GM21786 (cell line): ENCODE measurements at regions not wholly inside any gene's neighbourhood (a gene's known extent, or its start where the extent isn't known, plus 50 kb on each side); places are given as distances from the start of the nearest gene placed in this dataset.
A peak's percentile ranks its signal among the peaks of the same experiment; 100 is the strongest.
"Not testable (repeated sequence)": the region's sequence is repeated elsewhere in the genome, so short reads cannot be mapped to it uniquely, and the experiment has no call there.

Source experiments
- ATAC-seq: cut with Tn5 transposase; IDR thresholded peaks from one replicate; pipeline ENCODE4 v1.9.1; 2021; ENCODE audit not compliant: unreplicated experiment

DNA sequence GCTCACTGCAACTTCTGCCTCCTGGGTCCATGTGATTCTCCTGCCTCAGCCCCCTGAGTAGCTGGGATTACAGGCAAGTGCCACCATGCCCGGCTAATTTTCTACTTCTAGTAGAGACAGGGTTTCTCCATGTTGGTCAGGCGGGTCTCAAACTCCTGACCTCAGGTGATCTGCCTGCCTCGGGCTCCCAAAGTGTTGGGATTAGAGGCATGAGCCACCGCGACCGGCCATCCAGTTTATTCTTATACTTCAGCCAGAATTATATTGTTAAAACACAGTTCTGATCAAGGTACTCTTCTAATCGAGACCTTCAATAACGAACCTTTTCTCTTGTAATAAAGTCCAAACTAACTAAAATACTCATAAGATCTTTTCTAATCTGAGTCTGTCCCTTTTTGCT, 119.6 kb upstream of the FAR2 start:
- not testable (repeated sequence) for ATAC-seq

DNA sequence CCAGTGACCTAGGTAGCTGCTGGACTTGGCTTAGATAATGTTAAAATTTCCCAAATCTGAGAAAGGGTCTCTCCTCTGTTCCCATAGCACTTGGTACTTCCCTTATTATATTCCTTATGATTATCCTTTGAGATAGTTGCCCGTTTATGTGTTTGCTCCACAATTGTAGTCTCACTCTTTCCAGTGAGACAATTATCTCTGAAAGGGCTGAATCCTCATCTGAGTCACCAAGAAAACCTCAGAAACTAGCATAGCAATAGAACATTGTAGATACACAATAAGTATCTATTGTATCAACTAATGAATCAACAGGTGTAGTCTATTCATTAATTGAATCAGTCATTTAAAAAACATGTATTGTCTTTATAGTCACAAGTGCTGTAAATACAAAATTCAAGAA, 119.1 kb upstream of the FAR2 start:
- no peak for ATAC-seq

GRCh38 chr12:29032446-29032845, 116.6 kb upstream of the FAR2 start:
- no peak for ATAC-seq

- ATAC-seq = no peak
Observed at GRCh38 chr12:29033519-29033918, 115.6 kb upstream of the FAR2 start.

- no peak for ATAC-seq
Observed at GRCh38 chr12:29035112-29035511, 114.0 kb upstream of the FAR2 start.

- ATAC-seq = no peak
Observed at GRCh38 chr12:29039013-29039412, 110.1 kb upstream of the FAR2 start.

DNA sequence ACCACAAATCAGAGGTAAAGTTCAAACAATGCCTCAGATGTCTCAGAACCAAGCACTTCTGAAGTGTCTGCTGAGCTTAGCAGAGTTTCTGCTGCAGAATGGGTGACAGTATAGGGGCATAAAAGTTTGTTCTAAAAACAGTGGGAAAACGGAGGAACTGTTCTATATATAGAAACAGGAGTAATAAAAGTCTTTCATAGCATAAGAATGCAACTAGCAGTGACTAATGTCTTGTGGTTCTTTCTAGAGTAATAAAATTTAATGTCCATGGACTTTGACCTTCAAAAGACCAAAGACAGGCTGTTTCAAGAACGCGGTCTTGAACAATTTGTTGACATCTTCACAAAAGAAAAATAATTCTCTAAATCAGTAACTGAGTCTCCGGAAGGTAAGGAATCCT, 107.5 kb upstream of the FAR2 start:
- ATAC-seq = no peak

- no peak for ATAC-seq
Observed at GRCh38 chr12:29043069-29043468, 106.0 kb upstream of the FAR2 start.

- ATAC-seq = no peak
Observed at GRCh38 chr12:29044799-29045198, 104.3 kb upstream of the FAR2 start.

DNA sequence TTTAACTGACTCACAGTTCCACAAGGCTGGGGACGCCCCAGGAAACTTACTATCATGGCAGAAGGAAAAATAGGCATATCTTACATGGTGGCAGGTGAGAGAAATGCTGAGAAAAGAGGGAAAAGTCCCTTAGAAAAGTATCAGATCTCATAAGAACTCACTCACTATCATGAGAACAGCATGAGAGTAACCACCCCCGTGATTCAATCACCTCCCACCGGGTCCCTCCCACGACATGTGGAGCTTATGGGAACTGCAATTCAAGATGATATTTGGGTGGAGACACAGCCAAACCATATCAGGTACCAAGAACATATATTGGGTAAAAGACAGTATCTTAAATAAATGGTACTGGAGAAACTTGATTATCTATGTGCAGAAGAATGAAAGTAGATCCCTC, 100.3 kb upstream of the FAR2 start:
- no peak for ATAC-seq

- ATAC-seq = peak; percentile 87
Observed at GRCh38 chr12:29050503-29050902, 98.6 kb upstream of the FAR2 start.

GRCh38 chr12:29051221-29051620, 97.9 kb upstream of the FAR2 start:
- no peak for ATAC-seq

DNA sequence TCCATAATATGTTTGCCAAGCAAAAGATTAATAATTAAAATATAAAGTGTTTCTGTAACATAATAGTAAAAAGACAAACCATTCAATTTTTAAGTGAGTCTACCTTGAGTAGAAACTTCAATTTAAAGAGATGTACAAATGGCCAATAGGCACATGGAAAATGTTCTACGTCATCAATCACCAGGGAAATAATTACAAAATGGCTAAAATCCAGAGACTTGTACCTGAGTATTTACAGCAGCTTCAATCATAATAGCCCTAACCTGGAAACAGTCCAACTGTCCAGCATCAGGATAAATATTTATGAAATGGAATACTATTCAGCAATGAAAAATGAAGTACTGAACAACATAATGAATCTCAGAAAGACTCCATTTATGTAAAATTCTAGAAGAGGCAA, 95.5 kb upstream of the FAR2 start:
- no peak for ATAC-seq

DNA sequence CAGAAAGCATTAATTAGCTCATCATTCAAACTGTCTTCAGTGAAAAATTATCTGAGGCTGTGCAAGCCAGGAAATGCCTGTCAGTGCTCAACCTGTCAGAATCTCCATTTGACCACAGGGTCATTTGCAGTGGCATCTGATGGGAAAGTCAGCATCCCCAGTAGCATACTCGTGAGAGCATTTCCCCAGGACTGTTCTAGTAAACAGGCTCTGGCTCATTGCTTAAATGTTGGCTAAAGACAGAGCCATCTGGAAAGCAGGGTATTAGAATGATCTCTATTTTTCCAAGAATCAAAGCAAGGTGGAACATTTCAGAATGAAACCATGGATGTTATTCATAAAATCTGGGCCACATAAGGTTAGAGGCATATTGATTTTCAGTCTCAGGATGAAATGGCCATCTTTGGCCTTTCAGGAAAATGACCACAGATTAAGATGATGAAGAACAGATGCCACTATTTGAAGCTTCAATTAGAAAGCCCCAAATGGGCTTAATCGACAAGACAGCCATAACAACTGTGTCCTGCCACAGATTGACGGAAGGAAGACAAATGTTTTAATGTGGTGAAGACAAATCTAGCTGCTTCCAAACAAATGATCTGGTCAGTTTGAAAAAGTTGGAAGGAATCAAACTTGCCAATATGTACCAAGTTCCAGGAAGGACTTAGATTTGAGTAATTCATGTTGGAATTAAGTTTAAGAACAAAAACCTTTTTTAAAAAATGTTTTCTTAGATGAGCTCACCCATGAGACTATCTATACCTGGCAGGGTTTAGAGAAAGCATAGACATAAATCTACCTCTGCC, 94.0 kb upstream of the FAR2 start:
- no peak for ATAC-seq

DNA sequence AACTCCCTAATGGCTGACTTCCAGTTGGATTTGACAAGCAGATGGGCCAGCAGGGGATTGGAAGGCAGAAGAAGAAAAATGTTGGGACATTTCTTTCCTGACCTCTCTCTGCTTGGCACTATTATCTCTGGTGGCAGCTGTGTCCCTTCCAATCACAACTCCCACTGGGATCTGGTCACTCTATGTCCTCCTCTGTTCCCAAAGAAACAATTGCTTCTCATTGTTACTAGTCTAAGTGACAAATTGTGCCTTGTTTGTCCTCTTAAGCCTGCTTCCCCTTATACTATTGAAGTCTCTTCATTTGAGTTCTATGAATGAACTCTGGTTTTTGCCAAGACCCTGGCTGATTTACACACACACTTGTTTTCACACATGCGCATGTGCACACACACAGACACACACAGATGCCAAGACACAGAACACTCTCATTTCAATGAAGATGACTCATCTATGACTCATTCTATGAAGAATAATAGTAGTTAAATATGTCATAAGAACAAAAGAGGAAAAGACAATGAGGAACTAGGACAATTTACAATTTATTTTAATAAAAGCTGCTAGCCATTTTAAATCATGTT, 83.0 kb upstream of the FAR2 start:
- no peak for ATAC-seq

DNA sequence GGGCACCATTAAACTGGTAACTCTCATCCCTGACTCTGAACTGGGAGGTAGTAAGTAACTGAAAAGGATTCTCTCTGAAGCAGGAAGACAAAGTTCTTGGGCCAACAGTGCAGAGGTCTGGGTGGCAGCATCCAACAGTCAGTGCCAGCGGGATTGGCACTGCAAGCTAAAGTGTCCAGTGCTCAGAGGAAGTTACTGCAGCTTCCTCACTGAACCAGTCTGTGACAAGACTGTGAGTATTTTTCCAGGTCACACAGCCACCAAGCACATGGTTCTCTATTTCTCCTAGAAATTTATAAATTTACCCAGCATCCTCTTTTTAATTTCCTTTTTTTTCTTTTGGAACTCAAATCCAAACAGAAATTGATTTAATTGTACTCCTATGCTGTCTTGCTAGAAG, 81.6 kb upstream of the FAR2 start:
- no peak for ATAC-seq

DNA sequence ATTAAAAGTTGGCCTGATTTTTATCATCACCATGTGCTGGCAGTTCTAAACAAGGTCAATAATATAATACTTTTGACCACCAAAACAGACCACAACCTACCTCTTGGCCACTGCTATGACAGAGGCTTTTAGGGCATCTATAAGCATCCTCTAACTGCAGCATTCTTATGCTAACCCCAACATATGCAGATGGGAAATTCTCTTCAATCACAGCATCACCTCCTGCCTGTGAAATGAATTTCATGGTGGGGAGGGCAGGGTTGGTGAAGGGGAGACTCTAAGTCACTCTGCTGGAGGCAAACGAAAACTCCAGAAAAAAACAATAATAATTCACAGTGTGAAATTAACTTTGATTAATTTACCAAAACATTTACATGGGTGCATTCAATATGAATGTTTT, 78.8 kb upstream of the FAR2 start:
- no peak for ATAC-seq

- no peak for ATAC-seq
Observed at GRCh38 chr12:29071099-29071498, 78.0 kb upstream of the FAR2 start.

GRCh38 chr12:29072631-29073030, 76.4 kb upstream of the FAR2 start:
- ATAC-seq = no peak

GRCh38 chr12:29073631-29074239, 75.3 kb upstream of the FAR2 start:
- ATAC-seq = peak; percentile 72

GRCh38 chr12:29081101-29081500, 68.0 kb upstream of the FAR2 start:
- ATAC-seq = no peak

- no peak for ATAC-seq
Observed at GRCh38 chr12:29082522-29082921, 66.6 kb upstream of the FAR2 start.
